VCaP (cell line): ENCODE measurements at regions not wholly inside any gene's neighbourhood (a gene's known extent, or its start where the extent isn't known, plus 50 kb on each side); places are given as distances from the start of the nearest gene placed in this dataset.

Experiments used
- H3K27ac ChIP-seq: fragments of 450-650 bp; 2 replicates; pipeline ENCODE4 v1.5.1; 2017
- TF ChIP-seq, protein P1 (sequence below): fragments of 450-650 bp; conservative IDR thresholded peaks from 2 replicates; pipeline ENCODE4 v1.5.1; 2017; ENCODE audit warnings: mild to moderate bottlenecking, moderate library complexity

DNA sequence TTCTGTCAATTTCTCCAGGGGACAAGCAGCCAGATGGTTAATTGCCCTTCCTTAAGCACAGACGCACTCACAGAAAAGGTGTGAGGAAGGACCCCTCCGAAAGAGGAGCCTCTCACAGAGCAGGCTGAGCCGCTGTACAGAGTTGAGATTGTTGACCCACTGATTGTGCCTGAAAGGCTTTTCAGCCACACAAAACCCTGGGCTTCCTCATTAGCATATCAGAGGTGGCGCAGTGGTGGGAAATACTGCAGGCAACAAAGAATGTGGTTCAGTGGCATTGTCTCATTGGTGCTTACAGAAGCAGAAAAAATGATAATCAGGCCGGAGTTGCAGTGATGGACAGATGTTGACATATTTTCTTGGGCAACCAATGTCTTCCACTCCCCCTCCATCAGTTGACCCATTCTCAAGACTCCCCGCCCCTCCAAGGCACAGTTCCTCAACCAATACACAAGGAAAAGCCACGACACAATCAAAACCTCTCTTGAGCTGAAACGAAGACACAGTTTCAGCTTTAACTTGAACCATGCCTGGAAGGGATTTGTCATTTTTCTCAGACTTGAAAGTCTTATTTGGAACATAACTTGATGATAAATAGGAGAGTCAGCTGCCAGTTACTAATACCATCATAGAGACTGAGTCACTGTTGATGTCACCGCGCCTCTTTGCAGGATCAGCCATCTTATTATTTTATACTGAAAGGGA, 53.1 kb downstream of the ATXN3L start:
- TF ChIP-seq, protein P1, sequence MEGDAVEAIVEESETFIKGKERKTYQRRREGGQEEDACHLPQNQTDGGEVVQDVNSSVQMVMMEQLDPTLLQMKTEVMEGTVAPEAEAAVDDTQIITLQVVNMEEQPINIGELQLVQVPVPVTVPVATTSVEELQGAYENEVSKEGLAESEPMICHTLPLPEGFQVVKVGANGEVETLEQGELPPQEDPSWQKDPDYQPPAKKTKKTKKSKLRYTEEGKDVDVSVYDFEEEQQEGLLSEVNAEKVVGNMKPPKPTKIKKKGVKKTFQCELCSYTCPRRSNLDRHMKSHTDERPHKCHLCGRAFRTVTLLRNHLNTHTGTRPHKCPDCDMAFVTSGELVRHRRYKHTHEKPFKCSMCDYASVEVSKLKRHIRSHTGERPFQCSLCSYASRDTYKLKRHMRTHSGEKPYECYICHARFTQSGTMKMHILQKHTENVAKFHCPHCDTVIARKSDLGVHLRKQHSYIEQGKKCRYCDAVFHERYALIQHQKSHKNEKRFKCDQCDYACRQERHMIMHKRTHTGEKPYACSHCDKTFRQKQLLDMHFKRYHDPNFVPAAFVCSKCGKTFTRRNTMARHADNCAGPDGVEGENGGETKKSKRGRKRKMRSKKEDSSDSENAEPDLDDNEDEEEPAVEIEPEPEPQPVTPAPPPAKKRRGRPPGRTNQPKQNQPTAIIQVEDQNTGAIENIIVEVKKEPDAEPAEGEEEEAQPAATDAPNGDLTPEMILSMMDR = no peak
- H3K27ac ChIP-seq = no peak overlapping the region

DNA sequence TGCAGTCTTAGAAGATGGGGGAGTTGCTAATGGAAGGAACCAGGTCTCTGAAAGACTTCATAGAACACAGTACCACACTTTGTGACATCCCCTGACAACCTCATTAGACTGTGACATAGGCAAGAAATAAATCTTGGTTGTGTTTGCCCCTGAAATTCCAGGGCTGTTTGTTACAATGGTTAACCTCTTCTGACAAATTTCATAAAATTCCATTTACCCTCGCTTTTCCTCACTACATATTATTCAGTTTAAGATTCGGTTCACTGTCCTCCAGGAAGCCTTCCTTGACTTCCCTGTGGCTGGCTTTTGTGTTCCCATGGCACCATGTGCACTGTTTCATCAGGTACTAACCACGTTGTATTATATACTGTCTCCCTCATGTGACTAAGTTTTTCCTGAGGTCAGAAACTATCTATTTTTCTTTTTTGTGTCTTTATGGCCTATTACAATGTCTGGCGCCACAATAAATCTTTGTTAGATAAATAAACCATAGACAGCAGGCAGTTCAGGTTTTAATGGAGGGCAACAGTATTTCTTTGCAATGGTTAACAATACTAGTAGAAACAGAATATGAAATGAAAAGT, 54.2 kb downstream of the ATXN3L start:
- no peak overlapping the region for H3K27ac ChIP-seq
- TF ChIP-seq, protein P1 = no peak

DNA sequence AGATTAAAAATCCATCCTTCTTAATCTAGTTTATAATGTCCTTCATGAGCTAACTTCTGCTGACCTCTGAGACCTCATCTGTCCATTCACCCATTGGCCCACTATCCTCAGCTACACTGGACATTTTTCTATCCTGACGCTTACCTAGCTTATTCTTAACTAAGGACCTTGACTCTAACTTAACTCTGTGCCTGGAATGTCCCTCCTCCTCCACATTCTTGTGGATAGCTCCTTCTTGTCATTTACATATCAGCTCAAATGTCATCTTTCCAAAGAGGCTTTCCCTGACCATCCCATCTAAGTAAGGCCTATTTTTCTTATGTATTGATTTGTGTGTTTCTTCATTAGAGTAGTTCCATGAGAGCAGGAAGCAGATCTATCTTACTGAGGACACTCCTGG, 54.7 kb downstream of the ATXN3L start:
- no peak overlapping the region for H3K27ac ChIP-seq
- TF ChIP-seq, protein P1 = no peak

DNA sequence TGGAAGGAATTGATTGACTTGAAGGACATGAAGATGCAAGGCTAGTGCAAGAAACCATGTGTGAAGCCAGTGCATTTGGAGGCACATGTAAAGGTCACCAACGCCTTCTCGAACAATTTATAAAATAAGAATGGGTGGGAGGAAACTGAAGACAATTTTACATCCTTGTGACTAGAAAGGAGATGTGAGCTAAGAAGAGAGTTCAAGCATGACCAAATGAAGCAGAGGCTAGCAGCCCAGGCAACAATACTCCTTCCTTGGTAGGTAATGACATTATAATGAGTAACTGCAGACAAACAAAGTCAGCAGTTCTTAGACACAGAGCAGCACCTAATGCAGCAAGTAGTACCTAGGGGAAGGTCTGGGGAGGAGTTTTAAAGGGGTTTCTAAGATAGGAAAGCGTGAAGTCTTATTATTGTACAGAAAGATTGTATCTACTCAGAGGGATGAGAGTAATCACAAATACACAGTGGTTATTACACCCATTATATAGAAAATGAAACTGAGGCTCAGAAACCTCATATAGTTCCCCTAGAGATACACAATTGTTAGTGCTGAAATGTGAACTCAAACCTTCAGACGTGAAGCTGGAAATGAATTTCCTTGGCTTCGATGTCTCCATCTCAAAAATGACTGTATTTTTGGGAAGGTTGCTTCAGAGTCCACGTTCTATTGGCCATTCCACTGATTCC, 56.1 kb downstream of the ATXN3L start:
- no peak overlapping the region for H3K27ac ChIP-seq
- TF ChIP-seq, protein P1 = no peak

DNA sequence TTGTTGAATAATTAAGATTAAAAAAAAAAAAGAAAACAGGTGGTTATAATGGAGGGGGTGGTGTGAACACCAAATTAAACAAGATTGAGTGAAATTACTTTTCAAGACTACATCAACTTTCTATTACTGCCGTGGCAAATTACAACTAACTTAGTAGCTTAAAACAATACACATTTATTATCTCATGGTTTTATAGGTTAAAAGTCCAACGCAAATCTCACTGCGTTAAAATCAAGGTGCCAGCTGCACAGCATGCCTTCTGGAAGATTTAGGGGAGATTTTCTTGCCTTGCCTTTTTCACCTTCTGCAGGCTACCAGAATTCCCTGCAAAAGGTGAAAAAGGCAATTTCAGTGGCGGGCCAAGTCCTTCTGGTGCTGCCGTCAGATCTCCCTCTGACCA, 58.5 kb downstream of the ATXN3L start:
- TF ChIP-seq, protein P1 = no peak
- H3K27ac ChIP-seq = no peak overlapping the region

DNA sequence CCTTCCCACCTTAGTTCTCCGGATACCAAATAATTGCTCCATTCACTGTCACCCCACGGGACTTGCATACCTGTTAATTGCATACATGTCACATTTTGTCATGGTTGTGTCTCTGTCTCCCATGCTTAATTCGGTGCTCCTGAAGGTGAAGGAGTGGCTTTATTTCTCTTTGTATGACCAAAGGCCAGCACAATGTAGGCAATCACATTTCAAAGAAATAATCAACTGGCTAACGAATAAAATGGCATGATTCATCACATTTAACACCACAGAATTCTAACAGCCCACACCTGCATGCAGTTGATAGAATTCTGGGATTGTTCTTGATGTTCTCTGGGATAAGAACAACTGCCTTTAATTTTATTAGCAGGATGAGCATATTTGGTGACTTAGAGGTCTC, 59.3 kb downstream of the ATXN3L start:
- no peak overlapping the region for H3K27ac ChIP-seq
- TF ChIP-seq, protein P1 = no peak

DNA sequence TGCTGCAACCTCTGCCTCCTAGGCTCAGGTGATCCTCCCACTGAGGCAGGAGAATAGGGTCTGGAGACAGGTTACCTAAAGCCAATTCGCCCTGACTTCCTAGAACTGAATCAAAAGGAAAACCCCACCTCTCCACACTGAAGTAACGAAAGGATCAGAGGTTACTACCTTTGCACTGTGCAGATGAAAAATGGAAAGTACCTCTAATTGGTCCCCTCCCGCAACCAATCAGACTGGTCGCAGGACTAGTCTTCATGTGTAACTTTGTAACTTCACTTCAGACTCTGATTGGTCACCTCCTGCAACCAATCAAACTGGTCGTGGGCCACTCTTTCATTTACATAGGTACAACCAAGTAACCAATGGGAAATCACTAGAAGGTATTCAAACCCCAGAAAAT, 61.1 kb downstream of the ATXN3L start:
- TF ChIP-seq, protein P1 = no peak
- no peak overlapping the region for H3K27ac ChIP-seq
